ENCODE measurements at regions not wholly inside any gene's neighbourhood (a gene's known extent, or its start where the extent isn't known, plus 50 kb on each side); places are given as distances from the start of the nearest gene placed in this dataset.

DNA sequence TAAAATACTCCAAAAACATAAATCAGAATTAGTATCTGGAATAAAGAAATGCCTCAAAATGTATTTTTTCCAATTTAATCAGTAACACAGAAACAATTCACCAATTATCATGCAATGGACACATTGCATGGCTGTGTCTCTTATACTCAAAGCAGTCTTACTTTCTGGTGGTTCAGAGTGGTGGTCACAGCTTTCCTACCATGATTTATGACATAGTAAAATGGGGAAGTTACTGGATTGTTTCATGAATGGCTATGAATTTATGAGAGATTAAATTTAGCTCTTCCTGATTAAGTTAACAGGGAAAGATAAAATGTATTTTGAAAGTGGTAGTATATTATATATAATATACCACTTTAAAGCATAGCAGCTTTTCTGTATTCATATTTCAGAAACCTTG lies 331.5 kb upstream of the MAP3K7 start:
- TF ChIP-seq PHF8 (IDR thresholded peaks at IDR 0.05; ENCODE audit: borderline replicate concordance, low read depth) (no peak), MYC (IDR thresholded peaks at IDR 0.05; ENCODE audit: borderline replicate concordance, low read length) (no peak), NR3C1 (IDR thresholded peaks at IDR 0.05) (no peak), ZNF302 (CRISPR knock-in tag; IDR thresholded peaks at IDR 0.05) (no peak)
- TF ChIP-seq, protein P1, sequence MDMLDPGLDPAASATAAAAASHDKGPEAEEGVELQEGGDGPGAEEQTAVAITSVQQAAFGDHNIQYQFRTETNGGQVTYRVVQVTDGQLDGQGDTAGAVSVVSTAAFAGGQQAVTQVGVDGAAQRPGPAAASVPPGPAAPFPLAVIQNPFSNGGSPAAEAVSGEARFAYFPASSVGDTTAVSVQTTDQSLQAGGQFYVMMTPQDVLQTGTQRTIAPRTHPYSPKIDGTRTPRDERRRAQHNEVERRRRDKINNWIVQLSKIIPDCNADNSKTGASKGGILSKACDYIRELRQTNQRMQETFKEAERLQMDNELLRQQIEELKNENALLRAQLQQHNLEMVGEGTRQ (IDR thresholded peaks at IDR 0.05) = no peak
- TF ChIP-seq, protein P2, sequence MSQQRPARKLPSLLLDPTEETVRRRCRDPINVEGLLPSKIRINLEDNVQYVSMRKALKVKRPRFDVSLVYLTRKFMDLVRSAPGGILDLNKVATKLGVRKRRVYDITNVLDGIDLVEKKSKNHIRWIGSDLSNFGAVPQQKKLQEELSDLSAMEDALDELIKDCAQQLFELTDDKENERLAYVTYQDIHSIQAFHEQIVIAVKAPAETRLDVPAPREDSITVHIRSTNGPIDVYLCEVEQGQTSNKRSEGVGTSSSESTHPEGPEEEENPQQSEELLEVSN (IDR thresholded peaks at IDR 0.05; ENCODE audit: borderline replicate concordance, low read depth) = no peak

DNA sequence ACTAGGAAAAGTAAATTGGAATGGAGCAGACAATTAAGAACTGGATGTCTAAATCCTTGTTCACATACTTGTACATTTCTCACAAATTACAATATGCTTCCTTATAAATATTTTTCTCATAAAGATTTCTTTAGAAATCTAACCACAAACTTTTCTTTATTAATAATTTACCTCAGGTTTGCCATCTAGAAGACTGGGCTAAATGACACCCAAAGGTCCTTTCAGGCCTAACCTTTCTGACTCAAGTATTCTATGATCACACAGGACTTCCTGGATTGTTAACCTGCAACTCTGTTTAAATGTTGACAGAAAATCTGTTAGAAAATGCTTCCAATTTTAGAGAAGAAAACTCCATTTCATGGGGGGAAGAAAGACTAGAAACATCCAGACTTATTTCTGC lies 330.5 kb upstream of the MAP3K7 start:
- TF ChIP-seq EHF (CRISPR knock-in tag; IDR thresholded peaks at IDR 0.05) (no peak), EP300 (IDR thresholded peaks at IDR 0.05) (no peak), BHLHE40 (IDR thresholded peaks at IDR 0.05; ENCODE audit: low read depth, low read length) (no peak), ZNF302 (CRISPR knock-in tag; IDR thresholded peaks at IDR 0.05) (no peak), RFX5 (IDR thresholded peaks at IDR 0.05) (no peak), POLR2AphosphoS2 (conservative IDR thresholded peaks at IDR 0.05; ENCODE audit: low read length) (no peak)
- TF ChIP-seq, protein P3, sequence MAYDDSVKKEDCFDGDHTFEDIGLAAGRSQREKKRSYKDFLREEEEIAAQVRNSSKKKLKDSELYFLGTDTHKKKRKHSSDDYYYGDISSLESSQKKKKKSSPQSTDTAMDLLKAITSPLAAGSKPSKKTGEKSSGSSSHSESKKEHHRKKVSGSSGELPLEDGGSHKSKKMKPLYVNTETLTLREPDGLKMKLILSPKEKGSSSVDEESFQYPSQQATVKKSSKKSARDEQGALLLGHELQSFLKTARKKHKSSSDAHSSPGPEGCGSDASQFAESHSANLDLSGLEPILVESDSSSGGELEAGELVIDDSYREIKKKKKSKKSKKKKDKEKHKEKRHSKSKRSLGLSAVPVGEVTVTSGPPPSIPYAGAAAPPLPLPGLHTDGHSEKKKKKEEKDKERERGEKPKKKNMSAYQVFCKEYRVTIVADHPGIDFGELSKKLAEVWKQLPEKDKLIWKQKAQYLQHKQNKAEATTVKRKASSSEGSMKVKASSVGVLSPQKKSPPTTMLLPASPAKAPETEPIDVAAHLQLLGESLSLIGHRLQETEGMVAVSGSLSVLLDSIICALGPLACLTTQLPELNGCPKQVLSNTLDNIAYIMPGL (CRISPR knock-in tag; IDR thresholded peaks at IDR 0.05; ENCODE audit: borderline replicate concordance) = no peak
- H3K4me3 ChIP-seq = no peak overlapping the region
- POLR2A ChIA-PET = no interaction called here
- H3K9me3 ChIP-seq = no peaks in the 10 kb centered on the region
- no peak for DNase-seq (ENCODE audit: low read depth in 1 of 2, low spot score in 1 of 2)
- no peaks in the 10 kb centered on the region for H3K4me1 ChIP-seq
- H3K4me2 ChIP-seq = no peak overlapping the region
- CTCF ChIA-PET = no interaction called here
- no peak for FAIRE-seq
- no peak overlapping the region for H3K27ac ChIP-seq
- no peak for ATAC-seq

More for the DNA sequence above, 331.5 kb upstream of the MAP3K7 start:
- ChIA-PET POLR2A (no interaction called here), CTCF (no interaction called here)
- Histone ChIP-seq H3K27ac (no peak overlapping the region), H3K4me3 (no peak overlapping the region), H3K9me3 (no peaks in the 10 kb centered on the region), H3K4me2 (no peak overlapping the region), H3K4me1 (no peaks in the 10 kb centered on the region)
- DNase-seq (ENCODE audit: low read depth in 1 of 2, low spot score in 1 of 2) = no peak
- FAIRE-seq = no peak
- no peak for ATAC-seq

DNA sequence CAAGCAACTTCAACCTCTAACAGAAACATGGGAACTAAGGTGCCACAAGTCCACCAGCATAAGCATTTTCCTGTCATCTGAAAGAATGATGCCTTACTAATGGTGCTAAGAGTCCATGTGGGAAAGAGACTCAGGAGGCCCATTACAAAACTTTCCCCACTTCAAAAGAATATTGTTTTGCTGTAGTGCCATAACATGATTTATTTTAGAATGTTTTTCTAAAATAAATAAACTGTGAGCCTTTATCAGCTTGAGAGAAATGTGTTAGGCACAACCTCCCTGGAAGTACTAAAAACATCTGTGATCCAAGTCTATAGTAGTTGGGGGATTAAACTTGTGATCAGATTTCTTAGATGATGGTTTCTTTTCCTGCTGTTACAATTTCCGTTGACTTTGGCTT lies 330.1 kb upstream of the MAP3K7 start:
- no peak overlapping the region for H3K4me2 ChIP-seq
- CTCF ChIA-PET = no interaction called here
- POLR2A ChIA-PET = no interaction called here
- no peak for DNase-seq (ENCODE audit: low read depth in 1 of 2, low spot score in 1 of 2)
- no peaks in the 10 kb centered on the region for H3K4me1 ChIP-seq
- no peaks in the 10 kb centered on the region for H3K9me3 ChIP-seq
- no peak for ATAC-seq
- no peak overlapping the region for H3K27ac ChIP-seq
- H3K4me3 ChIP-seq = no peak overlapping the region
- WGBS (ENCODE audit: missing lambda C conversion rate) = 3% methylated on average over 1 of the region's 1 CpG
- no peak for FAIRE-seq
- TF ChIP-seq, protein P3 (CRISPR knock-in tag; IDR thresholded peaks at IDR 0.05; ENCODE audit: borderline replicate concordance) = no peak
- TF ChIP-seq ZNF302 (CRISPR knock-in tag; IDR thresholded peaks at IDR 0.05) = no peak
- TF ChIP-seq, protein P4, sequence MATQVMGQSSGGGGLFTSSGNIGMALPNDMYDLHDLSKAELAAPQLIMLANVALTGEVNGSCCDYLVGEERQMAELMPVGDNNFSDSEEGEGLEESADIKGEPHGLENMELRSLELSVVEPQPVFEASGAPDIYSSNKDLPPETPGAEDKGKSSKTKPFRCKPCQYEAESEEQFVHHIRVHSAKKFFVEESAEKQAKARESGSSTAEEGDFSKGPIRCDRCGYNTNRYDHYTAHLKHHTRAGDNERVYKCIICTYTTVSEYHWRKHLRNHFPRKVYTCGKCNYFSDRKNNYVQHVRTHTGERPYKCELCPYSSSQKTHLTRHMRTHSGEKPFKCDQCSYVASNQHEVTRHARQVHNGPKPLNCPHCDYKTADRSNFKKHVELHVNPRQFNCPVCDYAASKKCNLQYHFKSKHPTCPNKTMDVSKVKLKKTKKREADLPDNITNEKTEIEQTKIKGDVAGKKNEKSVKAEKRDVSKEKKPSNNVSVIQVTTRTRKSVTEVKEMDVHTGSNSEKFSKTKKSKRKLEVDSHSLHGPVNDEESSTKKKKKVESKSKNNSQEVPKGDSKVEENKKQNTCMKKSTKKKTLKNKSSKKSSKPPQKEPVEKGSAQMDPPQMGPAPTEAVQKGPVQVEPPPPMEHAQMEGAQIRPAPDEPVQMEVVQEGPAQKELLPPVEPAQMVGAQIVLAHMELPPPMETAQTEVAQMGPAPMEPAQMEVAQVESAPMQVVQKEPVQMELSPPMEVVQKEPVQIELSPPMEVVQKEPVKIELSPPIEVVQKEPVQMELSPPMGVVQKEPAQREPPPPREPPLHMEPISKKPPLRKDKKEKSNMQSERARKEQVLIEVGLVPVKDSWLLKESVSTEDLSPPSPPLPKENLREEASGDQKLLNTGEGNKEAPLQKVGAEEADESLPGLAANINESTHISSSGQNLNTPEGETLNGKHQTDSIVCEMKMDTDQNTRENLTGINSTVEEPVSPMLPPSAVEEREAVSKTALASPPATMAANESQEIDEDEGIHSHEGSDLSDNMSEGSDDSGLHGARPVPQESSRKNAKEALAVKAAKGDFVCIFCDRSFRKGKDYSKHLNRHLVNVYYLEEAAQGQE (IDR thresholded peaks at IDR 0.05) = no peak
- TF ChIP-seq, protein P2 (IDR thresholded peaks at IDR 0.05; ENCODE audit: borderline replicate concordance, low read depth) = no peak
- no peak for TF ChIP-seq SMC3 (IDR thresholded peaks at IDR 0.05)
- TF ChIP-seq, protein P5, sequence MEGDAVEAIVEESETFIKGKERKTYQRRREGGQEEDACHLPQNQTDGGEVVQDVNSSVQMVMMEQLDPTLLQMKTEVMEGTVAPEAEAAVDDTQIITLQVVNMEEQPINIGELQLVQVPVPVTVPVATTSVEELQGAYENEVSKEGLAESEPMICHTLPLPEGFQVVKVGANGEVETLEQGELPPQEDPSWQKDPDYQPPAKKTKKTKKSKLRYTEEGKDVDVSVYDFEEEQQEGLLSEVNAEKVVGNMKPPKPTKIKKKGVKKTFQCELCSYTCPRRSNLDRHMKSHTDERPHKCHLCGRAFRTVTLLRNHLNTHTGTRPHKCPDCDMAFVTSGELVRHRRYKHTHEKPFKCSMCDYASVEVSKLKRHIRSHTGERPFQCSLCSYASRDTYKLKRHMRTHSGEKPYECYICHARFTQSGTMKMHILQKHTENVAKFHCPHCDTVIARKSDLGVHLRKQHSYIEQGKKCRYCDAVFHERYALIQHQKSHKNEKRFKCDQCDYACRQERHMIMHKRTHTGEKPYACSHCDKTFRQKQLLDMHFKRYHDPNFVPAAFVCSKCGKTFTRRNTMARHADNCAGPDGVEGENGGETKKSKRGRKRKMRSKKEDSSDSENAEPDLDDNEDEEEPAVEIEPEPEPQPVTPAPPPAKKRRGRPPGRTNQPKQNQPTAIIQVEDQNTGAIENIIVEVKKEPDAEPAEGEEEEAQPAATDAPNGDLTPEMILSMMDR (IDR thresholded peaks at IDR 0.05) = no peak
- TF ChIP-seq MAFK (IDR thresholded peaks at IDR 0.05; ENCODE audit: partially characterized antibody) = no peak
- TF ChIP-seq TP53 (CRISPR knock-in tag; IDR thresholded peaks at IDR 0.05) = no peak
- no peak for TF ChIP-seq ZC3H11A (IDR thresholded peaks at IDR 0.05)
- TF ChIP-seq NPAS2 (CRISPR knock-in tag; IDR thresholded peaks at IDR 0.05; ENCODE audit: borderline replicate concordance) = no peak
- TF ChIP-seq HEYL (CRISPR knock-in tag; IDR thresholded peaks at IDR 0.05) = no peak
- no peak for TF ChIP-seq JUN (IDR thresholded peaks at IDR 0.05)
